Endodermal cell (in vitro differentiated cells): ENCODE measurements at regions not wholly inside any gene's neighbourhood (a gene's known extent, or its start where the extent isn't known, plus 50 kb on each side); places are given as distances from the start of the nearest gene placed in this dataset.

Experiments
- DNase-seq: peaks from one replicate; pipeline ENCODE4 v3.0.0-alpha.2; 2017
- H3K27ac ChIP-seq: 2 replicates; pipeline ENCODE4 v1.5.1; 2013; ENCODE audit warnings: mild to moderate bottlenecking, low read depth, low read length, moderate library complexity
- H3K27me3 ChIP-seq: 2 replicates; pipeline ENCODE4 v1.6.1; 2013; ENCODE audit warnings: mild to moderate bottlenecking, low read length, moderate library complexity; ENCODE audit not compliant: insufficient read depth, control insufficient read depth, poor library complexity, severe bottlenecking
- H3K36me3 ChIP-seq: 2 replicates; pipeline ENCODE4 v1.7.0; 2013; ENCODE audit warnings: mild to moderate bottlenecking, low read length, moderate library complexity; ENCODE audit not compliant: control insufficient read depth, insufficient read depth
- H3K4me1 ChIP-seq: one replicate; pipeline ENCODE4 v1.7.0; 2013; ENCODE audit warnings: low read length; ENCODE audit not compliant: control insufficient read depth, insufficient read depth
- H3K4me3 ChIP-seq: 2 replicates; pipeline ENCODE4 v1.5.1; 2013; ENCODE audit warnings: mild to moderate bottlenecking, low read length, moderate library complexity
- H3K9ac ChIP-seq: 2 replicates; pipeline ENCODE4 v1.6.1; 2013; ENCODE audit warnings: mild to moderate bottlenecking, low read length, moderate library complexity; ENCODE audit not compliant: poor library complexity, severe bottlenecking; ENCODE audit errors: extremely low read depth
- H3K9me3 ChIP-seq: 2 replicates; pipeline ENCODE4 v1.6.1; 2013; ENCODE audit warnings: mild to moderate bottlenecking, low read length, moderate library complexity; ENCODE audit not compliant: control insufficient read depth
- H3K27ac Mint-ChIP-seq: 2 replicates; pipeline ENCODE4 v1.8.0; 2020; ENCODE audit warnings: mixed read lengths
- H3K27me3 Mint-ChIP-seq: 2 replicates; pipeline ENCODE4 v1.8.0; 2021; ENCODE audit warnings: mild to moderate bottlenecking, mixed read lengths; ENCODE audit not compliant: insufficient read depth
- H3K36me3 Mint-ChIP-seq: 2 replicates; pipeline ENCODE4 v1.8.0; 2020; ENCODE audit warnings: low read depth, mixed read lengths
- H3K4me1 Mint-ChIP-seq: 2 replicates; pipeline ENCODE4 v1.8.0; 2020; ENCODE audit warnings: mixed read lengths
- H3K4me3 Mint-ChIP-seq: 2 replicates; pipeline ENCODE4 v1.8.0; 2020; ENCODE audit warnings: mild to moderate bottlenecking, moderate library complexity, mixed read lengths
- H3K9me3 Mint-ChIP-seq: 2 replicates; pipeline ENCODE4 v1.8.0; 2020; ENCODE audit warnings: mild to moderate bottlenecking, mixed read lengths
- CTCF ChIP-seq: fragments of 200-600 bp; sonication (generic); conservative IDR thresholded peaks from 2 replicates; pipeline ENCODE4 v1.5.0; 2021; ENCODE audit warnings: antibody characterized with exemption, mild to moderate bottlenecking
- WGBS, 2 experiments: methylation state at CpG; one replicate each; pipeline versions ENCODE4 v1.1.5 to v1.1.7; 2013; ENCODE audit warnings: missing lambda C conversion rate in 2 of 2, mixed read lengths in 1 of 2; ENCODE audit not compliant: insufficient coverage in 1 of 2, insufficient read length in 1 of 2; 5-methylcytosine and 5-hydroxymethylcytosine counted together

- Histone ChIP-seq H3K36me3 (no peaks in the 10 kb centered on the region), H3K27me3 (no peaks in the 10 kb centered on the region), H3K4me3 (no peak overlapping the region), H3K9ac (no peak overlapping the region), H3K4me1 (no peaks in the 10 kb centered on the region), H3K27ac (no peak overlapping the region), H3K9me3 (peaks cover 8% of the 10 kb centered on the region)
- TF ChIP-seq CTCF, result no peak
- no peak overlapping the region for H3K4me3 Mint-ChIP-seq
- H3K27me3 Mint-ChIP-seq, result no peaks in the 10 kb centered on the region
- DNase-seq, result no peak
- H3K27ac Mint-ChIP-seq, result no peak overlapping the region
- H3K4me1 Mint-ChIP-seq, result no peaks in the 10 kb centered on the region
- H3K36me3 Mint-ChIP-seq, result no peaks in the 10 kb centered on the region
- no peaks in the 10 kb centered on the region for H3K9me3 Mint-ChIP-seq
Observed at GRCh38 chr11:87399341-87399740, 361.6 kb downstream of the TMEM135 start.

DNA sequence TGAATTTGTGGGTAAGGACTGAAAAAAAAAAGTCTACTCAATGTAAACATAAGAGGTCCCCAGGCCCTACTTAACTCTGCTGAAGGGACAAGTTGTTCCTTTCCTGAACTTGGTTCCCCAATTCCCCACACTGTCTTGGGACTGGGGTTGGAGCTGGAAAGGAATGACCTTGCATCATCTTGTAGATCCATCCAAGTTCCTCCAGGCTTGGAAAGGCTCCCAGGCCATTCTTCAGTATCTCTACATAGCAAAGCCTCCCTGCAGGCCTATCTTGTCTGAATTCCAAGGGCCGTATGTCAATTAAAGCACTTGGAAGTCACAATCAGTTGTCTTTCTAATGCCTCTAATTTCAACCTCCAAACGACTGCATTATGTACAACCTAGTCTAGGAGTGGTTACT lies 361.2 kb downstream of the TMEM135 start:
- no peak for TF ChIP-seq CTCF

GRCh38 chr11:87397011-87397865 lies 359.5 kb downstream of the TMEM135 start:
- WGBS, 2 experiments, result 97 to 100% methylated on average over 2 to 4 of the region's 5 CpGs
- no peak overlapping the region for H3K27ac Mint-ChIP-seq
- Histone ChIP-seq H3K9ac (no peak overlapping the region), H3K9me3 (peaks cover 8% of the 10 kb centered on the region), H3K27me3 (no peaks in the 10 kb centered on the region), H3K4me3 (no peak overlapping the region), H3K27ac (no peak overlapping the region), H3K4me1 (no peaks in the 10 kb centered on the region), H3K36me3 (no peaks in the 10 kb centered on the region)
- no peaks in the 10 kb centered on the region for H3K36me3 Mint-ChIP-seq
- no peak for TF ChIP-seq CTCF
- H3K27me3 Mint-ChIP-seq, result no peaks in the 10 kb centered on the region
- no peak for DNase-seq
- no peak overlapping the region for H3K4me3 Mint-ChIP-seq
- no peaks in the 10 kb centered on the region for H3K4me1 Mint-ChIP-seq
- H3K9me3 Mint-ChIP-seq, result no peaks in the 10 kb centered on the region

More for the DNA sequence above, 361.2 kb downstream of the TMEM135 start:
- no peaks in the 10 kb centered on the region for H3K36me3 ChIP-seq
- H3K36me3 Mint-ChIP-seq, result no peaks in the 10 kb centered on the region
- no peaks in the 10 kb centered on the region for H3K4me1 ChIP-seq
- no peaks in the 10 kb centered on the region for H3K27me3 ChIP-seq
- H3K4me1 Mint-ChIP-seq, result no peaks in the 10 kb centered on the region
- no peak overlapping the region for H3K27ac ChIP-seq
- no peak overlapping the region for H3K4me3 ChIP-seq
- peaks cover 8% of the 10 kb centered on the region for H3K9me3 ChIP-seq
- H3K27ac Mint-ChIP-seq, result no peak overlapping the region
- H3K4me3 Mint-ChIP-seq, result no peak overlapping the region
- H3K9ac ChIP-seq, result no peak overlapping the region
- H3K27me3 Mint-ChIP-seq, result no peaks in the 10 kb centered on the region
- no peaks in the 10 kb centered on the region for H3K9me3 Mint-ChIP-seq
- 86% methylated on average over 2 of the region's 2 CpGs; no CpG with 5 or more reads in 1 of the 2 experiments for WGBS, 2 experiments
- no peak for DNase-seq
